ENCODE measurements at regions not wholly inside any gene's neighbourhood (a gene's known extent, or its start where the extent isn't known, plus 50 kb on each side); places are given as distances from the start of the nearest gene placed in this dataset.

DNA sequence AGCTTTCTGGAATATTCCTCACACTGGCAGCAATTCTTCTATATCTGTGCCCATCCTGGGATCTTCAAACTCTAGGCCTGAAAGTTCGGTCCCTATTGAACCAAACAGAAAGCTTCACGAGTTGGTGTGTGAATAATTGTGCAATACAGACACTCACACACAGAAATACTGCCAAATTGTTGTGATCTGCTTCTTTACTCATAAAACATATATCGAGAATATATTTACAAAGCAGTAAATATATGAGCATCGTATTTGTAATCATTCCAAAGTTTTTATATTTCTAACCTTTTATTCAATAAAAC, 56.6 kb upstream of the BEX4 start:
- intact Hi-C loops (cut with DNase I; ENCODE audit: low total_unique reads): loop anchor here (5.0 kb wide), 1 partner anchor 206 kb away; no protein-coding TSS in a partner anchor
- Histone ChIP-seq H3K9me3 (no peaks in the 10 kb centered on the region), H3K27me3 (no peaks in the 10 kb centered on the region), H3K4me1 (no peaks in the 10 kb centered on the region), H3K27ac (no peak overlapping the region), H3K4me3 (no peak overlapping the region), H3K36me3 (no peaks in the 10 kb centered on the region)
- TF ChIP-seq, protein P1, sequence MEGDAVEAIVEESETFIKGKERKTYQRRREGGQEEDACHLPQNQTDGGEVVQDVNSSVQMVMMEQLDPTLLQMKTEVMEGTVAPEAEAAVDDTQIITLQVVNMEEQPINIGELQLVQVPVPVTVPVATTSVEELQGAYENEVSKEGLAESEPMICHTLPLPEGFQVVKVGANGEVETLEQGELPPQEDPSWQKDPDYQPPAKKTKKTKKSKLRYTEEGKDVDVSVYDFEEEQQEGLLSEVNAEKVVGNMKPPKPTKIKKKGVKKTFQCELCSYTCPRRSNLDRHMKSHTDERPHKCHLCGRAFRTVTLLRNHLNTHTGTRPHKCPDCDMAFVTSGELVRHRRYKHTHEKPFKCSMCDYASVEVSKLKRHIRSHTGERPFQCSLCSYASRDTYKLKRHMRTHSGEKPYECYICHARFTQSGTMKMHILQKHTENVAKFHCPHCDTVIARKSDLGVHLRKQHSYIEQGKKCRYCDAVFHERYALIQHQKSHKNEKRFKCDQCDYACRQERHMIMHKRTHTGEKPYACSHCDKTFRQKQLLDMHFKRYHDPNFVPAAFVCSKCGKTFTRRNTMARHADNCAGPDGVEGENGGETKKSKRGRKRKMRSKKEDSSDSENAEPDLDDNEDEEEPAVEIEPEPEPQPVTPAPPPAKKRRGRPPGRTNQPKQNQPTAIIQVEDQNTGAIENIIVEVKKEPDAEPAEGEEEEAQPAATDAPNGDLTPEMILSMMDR (IDR thresholded peaks at IDR 0.05): no peak
- DNase-seq: no peak

DNA sequence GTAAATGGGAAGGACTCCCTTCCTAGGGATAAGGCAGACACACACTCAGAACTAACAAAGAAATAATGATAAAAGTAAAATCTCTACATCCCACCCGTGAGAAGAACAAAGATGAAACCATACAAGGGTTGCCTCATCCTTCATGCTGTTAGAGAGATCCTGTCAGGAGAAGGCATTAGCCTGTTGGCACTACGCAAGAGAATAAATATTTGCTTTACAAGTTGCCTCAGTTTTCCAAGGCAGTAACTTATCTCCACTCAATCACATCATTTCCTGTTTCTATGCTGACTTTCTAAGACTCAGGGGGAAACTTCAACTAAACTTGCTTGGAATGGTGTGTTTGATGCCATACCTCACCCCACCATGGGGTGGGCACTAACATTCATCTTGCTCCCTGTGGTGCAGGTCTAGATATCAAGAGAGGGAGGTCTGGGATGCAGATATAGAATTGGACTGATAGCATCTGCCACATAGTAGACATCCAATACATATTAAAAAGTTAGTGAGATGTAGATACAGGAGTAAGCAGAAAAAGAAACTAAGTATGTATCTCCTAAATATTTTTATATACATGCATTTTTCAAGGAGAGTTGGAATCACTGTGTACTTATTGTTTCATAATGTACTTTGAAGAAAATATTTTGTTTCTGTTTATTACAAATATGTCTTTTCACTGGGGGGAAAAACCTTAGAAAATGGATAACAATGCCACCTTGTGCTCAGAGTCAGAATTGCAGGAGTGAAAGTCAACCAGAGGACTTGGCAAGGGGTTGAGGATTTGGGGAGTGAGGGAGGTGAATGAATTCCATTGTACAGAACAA, 57.2 kb upstream of the BEX4 start:
- TF ChIP-seq, protein P1 (IDR thresholded peaks at IDR 0.05): peak; percentile 34 to 56
- DNase-seq: no peak
- intact Hi-C loops (cut with DNase I; ENCODE audit: low total_unique reads): loop anchor here (5.0 kb wide), 1 partner anchor 205 kb away; no protein-coding TSS in a partner anchor
- Histone ChIP-seq H3K9me3 (no peaks in the 10 kb centered on the region), H3K4me1 (peaks cover 0 to under 1% (median under 1%) of the 10 kb centered on the region in 4 donors), H3K4me3 (no peak overlapping the region), H3K27me3 (no peaks in the 10 kb centered on the region), H3K27ac (no peak overlapping the region), H3K36me3 (no peaks in the 10 kb centered on the region)

DNA sequence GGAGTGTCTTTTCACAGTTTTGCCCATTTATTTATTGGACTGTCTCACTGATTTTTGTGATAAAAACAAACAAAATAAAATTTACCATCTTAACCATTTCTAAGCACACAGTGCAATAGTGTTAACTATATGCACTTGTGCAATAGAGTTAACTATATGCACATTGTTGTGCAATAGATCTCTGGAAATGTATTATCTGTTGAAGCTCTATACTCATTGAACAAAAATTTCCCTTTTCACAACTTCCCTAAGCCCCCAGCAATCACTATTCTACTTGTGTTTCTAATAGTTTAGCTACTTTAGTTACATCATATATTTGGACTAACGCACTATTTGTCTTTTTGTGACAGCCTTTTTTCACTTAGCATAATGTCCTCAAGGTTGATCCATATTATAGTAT, 59.7 kb upstream of the BEX4 start:
- no peaks in the 10 kb centered on the region for H3K36me3 ChIP-seq
- H3K27me3 ChIP-seq: no peaks in the 10 kb centered on the region
- no peak for DNase-seq
- H3K9me3 ChIP-seq: no peaks in the 10 kb centered on the region
- TF ChIP-seq, protein P1 (IDR thresholded peaks at IDR 0.05): no peak
- H3K27ac ChIP-seq: no peak overlapping the region
- peaks cover 0 to 4% (median 1%) of the 10 kb centered on the region in 4 donors for H3K4me1 ChIP-seq
- H3K4me3 ChIP-seq: no peak overlapping the region
- intact Hi-C loops (cut with DNase I; ENCODE audit: low total_unique reads): loop anchor here (5.0 kb wide), 1 partner anchor 203 kb away; no protein-coding TSS in a partner anchor

DNA sequence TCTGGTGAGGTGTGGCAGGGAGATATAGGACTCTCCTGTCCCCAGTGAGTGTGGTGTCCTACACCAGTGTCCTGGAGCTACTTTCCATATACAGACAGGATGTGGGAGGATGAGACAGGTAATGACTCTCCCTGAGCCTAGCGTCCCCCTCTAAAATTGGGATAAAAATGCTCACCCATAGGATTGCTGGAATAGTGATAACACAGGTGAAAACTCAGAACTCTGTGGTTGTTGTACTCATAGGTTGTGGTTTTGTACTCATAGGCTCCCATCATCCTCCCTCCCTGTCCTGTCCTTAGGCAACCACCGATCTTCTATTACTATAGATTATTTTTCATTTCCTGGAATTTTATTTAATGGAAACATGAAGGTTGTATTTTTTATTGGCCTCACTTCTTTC, 60.7 kb upstream of the NXF3 start:
- peaks cover 0 to 4% (median 1%) of the 10 kb centered on the region in 4 donors for H3K4me1 ChIP-seq
- intact Hi-C loops (cut with DNase I; ENCODE audit: low total_unique reads): no loop called here
- H3K27me3 ChIP-seq: no peaks in the 10 kb centered on the region
- no peaks in the 10 kb centered on the region for H3K9me3 ChIP-seq
- H3K36me3 ChIP-seq: no peaks in the 10 kb centered on the region
- H3K27ac ChIP-seq: no peak overlapping the region
- H3K4me3 ChIP-seq: no peak overlapping the region
- DNase-seq: no peak
- TF ChIP-seq, protein P1 (IDR thresholded peaks at IDR 0.05): no peak

DNA sequence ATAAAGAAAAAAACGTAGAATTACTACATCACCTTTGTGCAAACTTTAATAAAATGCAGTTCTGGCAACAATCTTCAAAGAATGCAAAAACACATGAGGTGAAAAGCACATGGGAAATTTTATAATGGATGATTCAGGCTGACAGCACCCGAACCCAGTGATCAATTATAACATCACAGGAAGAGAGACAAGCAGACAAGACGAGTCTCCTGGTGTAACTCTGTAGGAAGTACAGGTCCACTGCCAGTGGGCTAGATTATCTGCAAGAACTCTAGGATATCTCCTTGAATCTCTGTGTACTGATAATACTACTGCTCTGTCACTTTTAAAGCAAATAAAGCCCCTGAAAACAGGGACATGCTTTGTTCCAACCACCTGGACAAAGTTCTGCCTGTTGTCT, 58.9 kb upstream of the NXF3 start:
- TF ChIP-seq, protein P1 (IDR thresholded peaks at IDR 0.05): no peak
- intact Hi-C loops (cut with DNase I; ENCODE audit: low total_unique reads): no loop called here
- Histone ChIP-seq H3K4me3 (no peak overlapping the region), H3K27ac (no peak overlapping the region), H3K27me3 (no peaks in the 10 kb centered on the region), H3K9me3 (no peaks in the 10 kb centered on the region), H3K36me3 (no peaks in the 10 kb centered on the region), H3K4me1 (peaks cover 0 to 4% (median 1%) of the 10 kb centered on the region in 4 donors)
- DNase-seq: no peak

Measured in tibial artery (tissue), 4 donors.